ENCODE measurements at regions not wholly inside any gene's neighbourhood (a gene's known extent, or its start where the extent isn't known, plus 50 kb on each side); places are given as distances from the start of the nearest gene placed in this dataset.

- TF ChIP-seq CTCF (IDR thresholded peaks at IDR 0.05) (no peak), EP300 (IDR thresholded peaks at IDR 0.05) (no peak)
These were observed 330.6 kb downstream of the SHANK2 start for GRCh38 chr11:70921804-70922203.

Measured in ovary (tissue), 3 donors.